T47D (cell line): ENCODE measurements at regions not wholly inside any gene's neighbourhood (a gene's known extent, or its start where the extent isn't known, plus 50 kb on each side); places are given as distances from the start of the nearest gene placed in this dataset.
A peak's percentile ranks its signal among the peaks of the same experiment; 100 is the strongest.
"Not testable (repeated sequence)": the region's sequence is repeated elsewhere in the genome, so short reads cannot be mapped to it uniquely, and the experiment has no call there.

ENCODE experiments used
- DNase-seq, 2 experiments: peaks; one replicate each; pipeline versions ENCODE4 v3.0.0 to v3.0.0-alpha.2; 2011 to 2012; ENCODE audit warnings: low read depth in 1 of 2, low spot score in 1 of 2
- JUND ChIP-seq: IDR thresholded peaks from 2 replicates; pipeline ENCODE4 v1.6.1; 2012; ENCODE audit warnings: low read depth
- in situ Hi-C: cut with HindIII; loops from 2 replicates; pipeline ENCODE4 v1.10.0; 2016; ENCODE audit warnings: low sequenced_read_pairs, low pct_unique_long_range_greater_than_20kb

GRCh38 chr5:74500110-74500917, 140.2 kb downstream of the ENC1 start:
- in situ Hi-C loops = no loop called here
- TF ChIP-seq JUND = no peak
- no peak for DNase-seq

DNA sequence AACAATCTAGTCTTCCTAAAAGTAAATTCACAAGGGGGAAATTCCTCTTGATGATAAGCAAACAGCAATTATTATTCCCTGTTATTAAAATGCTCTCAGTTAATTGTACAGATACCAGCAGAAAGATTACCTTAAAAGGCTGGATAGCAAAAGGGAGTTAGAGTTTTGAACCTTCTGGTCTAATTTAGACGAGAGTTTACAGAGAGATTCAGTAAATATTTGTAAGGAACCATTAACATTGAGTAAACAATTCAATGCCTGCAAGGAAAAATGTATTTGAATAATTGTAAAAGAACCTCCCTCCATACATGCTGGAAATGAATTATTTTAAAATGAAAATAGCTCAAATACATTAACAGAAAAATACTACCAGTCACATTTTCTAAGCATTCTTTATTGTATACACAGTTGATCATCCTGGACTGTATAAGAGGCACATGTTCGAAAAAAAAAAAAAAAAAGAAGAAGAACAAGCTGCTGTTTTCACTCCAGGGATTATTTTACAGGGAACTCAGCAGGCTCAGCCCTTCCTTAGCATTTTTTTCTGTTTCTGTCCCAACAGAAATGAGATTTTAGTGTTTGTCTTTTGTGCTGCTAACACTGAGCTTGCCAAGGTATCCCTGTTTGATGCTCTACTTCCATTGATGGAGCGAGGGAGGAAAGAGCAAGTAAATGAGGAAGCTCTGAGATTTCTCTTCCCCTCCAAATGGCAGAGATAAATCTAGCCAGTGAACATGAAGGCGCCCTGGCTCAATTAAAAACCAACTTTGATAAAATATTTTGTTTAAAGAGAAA, 141.1 kb downstream of the ENC1 start:
- no peak for TF ChIP-seq JUND
- DNase-seq = no peak
- in situ Hi-C loops = no loop called here

- DNase-seq = no peak
- in situ Hi-C loops = no loop called here
These were observed 142.8 kb downstream of the ENC1 start for GRCh38 chr5:74497706-74498105.

DNA sequence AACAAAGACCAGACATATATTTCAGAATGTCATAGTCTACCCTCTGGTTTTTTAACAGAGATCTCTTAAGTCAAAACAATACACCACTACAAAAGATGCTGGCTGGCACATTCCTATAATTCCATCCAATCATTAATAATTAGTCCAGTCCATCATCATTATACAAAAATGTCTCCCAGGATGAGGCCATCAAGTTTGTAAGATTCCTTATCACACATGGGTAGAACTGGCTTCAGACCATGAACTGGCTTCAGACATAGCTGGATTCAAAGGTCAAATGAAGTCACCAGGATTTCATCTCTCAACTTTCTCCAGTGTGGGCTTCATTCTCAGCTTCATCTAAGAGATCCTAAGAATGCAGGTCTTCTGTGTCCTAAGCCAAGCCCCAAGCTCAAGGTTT, 147.1 kb downstream of the ENC1 start:
- in situ Hi-C loops = no loop called here
- DNase-seq = no peak
- TF ChIP-seq JUND = no peak

More at GRCh38 chr5:74497706-74498105, 142.8 kb downstream of the ENC1 start:
- TF ChIP-seq JUND = no peak

GRCh38 chr5:74492230-74492629, 148.3 kb downstream of the ENC1 start:
- no peak for DNase-seq
- no peak for TF ChIP-seq JUND
- in situ Hi-C loops = no loop called here

DNA sequence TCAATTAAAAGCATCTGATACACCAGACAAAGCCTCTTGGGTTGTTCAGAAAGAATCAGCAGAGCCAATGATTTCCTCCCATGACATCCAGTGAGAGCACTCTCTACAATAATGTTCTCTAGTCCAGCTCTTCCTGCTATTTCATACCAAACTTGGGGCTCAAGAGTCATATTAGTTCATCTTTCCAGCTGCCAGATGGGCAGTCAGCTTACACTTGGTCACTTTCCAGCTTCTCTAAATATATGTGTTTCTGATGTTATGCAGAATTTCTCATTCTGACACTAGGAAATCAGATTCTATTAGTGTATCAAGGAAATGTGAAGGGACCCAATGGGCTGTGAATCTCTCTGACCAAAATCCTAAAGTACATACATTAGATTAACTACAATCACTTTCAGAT, 148.9 kb downstream of the ENC1 start:
- no peak for DNase-seq
- TF ChIP-seq JUND = no peak
- in situ Hi-C loops = no loop called here

DNA sequence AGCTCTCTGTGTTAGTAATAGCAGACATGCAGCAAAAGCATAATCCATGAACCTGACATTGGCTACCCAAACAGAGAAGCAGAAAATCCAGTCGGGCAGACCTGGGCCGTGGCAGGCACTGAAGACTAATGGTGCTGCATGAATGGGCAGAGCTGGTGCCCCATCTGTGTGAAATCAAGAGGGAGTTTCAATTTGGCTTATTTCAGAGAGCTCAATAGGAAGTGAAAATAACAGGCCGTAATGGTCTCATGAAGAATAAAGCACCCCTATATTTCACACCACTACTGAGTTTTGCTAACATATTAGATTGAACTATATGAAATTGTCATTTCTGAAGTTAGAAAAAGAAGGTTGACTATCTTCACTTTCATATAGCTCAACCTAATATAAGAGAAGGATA, 149.7 kb downstream of the ENC1 start:
- TF ChIP-seq JUND = no peak
- in situ Hi-C loops = no loop called here
- peak in 1 of 2 experiments; percentile 67 for DNase-seq

DNA sequence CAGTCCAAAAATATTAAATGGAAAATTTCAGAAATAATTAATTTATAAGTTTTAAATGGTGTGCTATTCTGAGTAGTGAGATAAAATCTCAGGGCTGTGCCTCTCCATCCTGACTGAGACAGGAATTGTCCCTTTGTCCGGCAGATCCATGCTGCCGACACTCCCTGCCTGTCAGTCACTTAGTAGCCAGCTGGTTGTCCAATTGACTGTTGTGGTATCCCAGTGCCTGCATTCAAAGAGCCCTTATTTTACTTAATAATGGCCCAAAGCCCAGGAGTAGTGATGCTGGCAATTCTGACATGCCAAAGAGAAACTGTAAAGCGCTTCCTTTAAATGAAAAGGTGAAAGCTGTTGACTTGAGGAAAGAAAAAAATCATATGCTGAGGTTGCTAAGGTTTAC, 157.5 kb downstream of the ENC1 start:
- no peak for DNase-seq
- in situ Hi-C loops = no loop called here
- TF ChIP-seq JUND = no peak

- no peak for TF ChIP-seq JUND
- in situ Hi-C loops = no loop called here
- no peak for DNase-seq
These were observed 158.0 kb downstream of the ENC1 start for GRCh38 chr5:74482523-74482922.

DNA sequence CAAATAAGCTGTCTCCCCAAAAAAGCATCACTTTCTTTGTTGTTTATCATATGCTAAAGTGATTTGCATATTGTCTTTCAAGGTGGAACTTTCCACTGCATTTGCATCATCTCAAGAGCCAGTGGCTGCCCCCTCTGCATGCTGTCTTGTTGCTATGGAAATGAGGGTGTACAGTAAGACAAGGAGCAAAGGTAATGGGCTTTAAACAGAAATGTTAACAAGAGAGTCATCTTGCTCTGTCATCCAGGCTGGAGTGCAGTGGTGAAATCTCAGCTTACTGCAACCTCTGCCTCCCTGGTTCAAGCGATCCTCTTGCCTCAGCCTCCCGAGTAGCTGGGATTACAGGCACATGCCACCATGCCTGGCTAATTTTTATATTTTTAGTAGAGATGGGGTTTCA, 159.2 kb downstream of the ENC1 start:
- in situ Hi-C loops, DNase-seq: not testable (repeated sequence)

GRCh38 chr5:74480201-74480600, 160.3 kb downstream of the ENC1 start:
- no peak for TF ChIP-seq JUND
- in situ Hi-C loops = no loop called here
- no peak for DNase-seq

DNA sequence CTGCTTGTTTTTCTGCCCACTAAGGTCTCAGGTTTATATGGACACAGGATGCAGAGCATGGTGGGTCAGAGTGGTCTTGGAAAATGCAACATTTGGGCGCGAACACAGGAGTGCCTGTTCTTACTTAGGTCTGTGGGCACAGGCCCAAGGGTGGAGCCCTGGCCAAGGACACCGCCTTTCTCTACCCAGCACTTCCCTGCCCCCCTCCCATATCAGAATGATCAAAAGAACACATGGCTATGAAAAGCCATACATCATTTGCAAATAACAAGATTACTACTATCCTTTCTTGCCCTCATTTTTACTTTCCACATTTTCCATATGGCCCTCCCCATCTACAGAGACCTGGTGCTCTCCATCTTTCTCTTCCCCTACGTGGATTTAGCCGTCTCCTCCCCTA, 162.2 kb downstream of the ENC1 start:
- TF ChIP-seq JUND = no peak
- DNase-seq = no peak
- in situ Hi-C loops = no loop called here

DNA sequence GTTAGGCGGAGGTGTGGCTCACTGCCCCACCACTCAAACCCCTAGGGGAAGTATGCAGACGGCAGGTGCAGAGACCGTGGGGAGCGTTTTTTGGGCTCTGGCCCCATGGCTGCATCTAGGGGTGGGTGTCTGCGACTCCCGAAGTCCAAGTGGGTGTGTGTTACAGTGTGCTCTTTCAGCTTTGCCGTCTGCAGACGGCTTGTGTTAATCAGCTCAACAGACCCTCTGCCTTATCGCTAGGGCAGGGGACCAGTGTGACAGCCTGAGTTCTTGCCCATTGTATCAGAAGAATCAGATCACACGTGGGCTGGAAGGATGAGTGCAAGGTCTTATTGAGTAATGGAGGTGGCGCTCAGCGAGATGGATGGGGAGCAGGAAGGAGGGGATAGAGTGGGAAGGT, 162.8 kb downstream of the ENC1 start:
- in situ Hi-C loops = no loop called here
- no peak for TF ChIP-seq JUND
- no peak for DNase-seq
